Right hindlimb (tissue), 1 donor: ENCODE measurements at regions not wholly inside any gene's neighbourhood (a gene's known extent, or its start where the extent isn't known, plus 50 kb on each side); places are given as distances from the start of the nearest gene placed in this dataset.

Experiments used
- DNase-seq: peaks from one replicate; pipeline ENCODE4 v3.0.0-alpha.2; 2018

- DNase-seq, result no peak
Observed at GRCh38 chr15:47397655-47398054, 319.6 kb upstream of the SEMA6D start.

GRCh38 chr15:47398132-47398531 lies 319.2 kb upstream of the SEMA6D start:
- no peak for DNase-seq

GRCh38 chr15:47398594-47398993 lies 318.7 kb upstream of the SEMA6D start:
- no peak for DNase-seq

GRCh38 chr15:47399100-47399499 lies 318.2 kb upstream of the SEMA6D start:
- DNase-seq, result no peak

- no peak for DNase-seq
Observed at GRCh38 chr15:47400603-47401002, 316.7 kb upstream of the SEMA6D start.

- DNase-seq, result no peak
Observed at GRCh38 chr15:47401427-47401826, 315.9 kb upstream of the SEMA6D start.

GRCh38 chr15:47402829-47403228 lies 314.5 kb upstream of the SEMA6D start:
- no peak for DNase-seq

- DNase-seq, result no peak
Observed at GRCh38 chr15:47404877-47405276, 312.4 kb upstream of the SEMA6D start.

GRCh38 chr15:47405365-47406162 lies 311.7 kb upstream of the SEMA6D start:
- DNase-seq, result no peak

- DNase-seq, result no peak
Observed at GRCh38 chr15:47407692-47408091, 309.6 kb upstream of the SEMA6D start.

GRCh38 chr15:47409038-47409437 lies 308.3 kb upstream of the SEMA6D start:
- no peak for DNase-seq

- DNase-seq, result no peak
Observed at GRCh38 chr15:47409600-47409999, 307.7 kb upstream of the SEMA6D start.

- no peak for DNase-seq
Observed at GRCh38 chr15:47410247-47410646, 307.1 kb upstream of the SEMA6D start.

GRCh38 chr15:47411733-47412132 lies 305.6 kb upstream of the SEMA6D start:
- DNase-seq, result no peak

- peak; percentile 39 for DNase-seq
Observed at GRCh38 chr15:47412136-47412535, 305.2 kb upstream of the SEMA6D start.

- no peak for DNase-seq
Observed at GRCh38 chr15:47412802-47413201, 304.5 kb upstream of the SEMA6D start.

- no peak for DNase-seq
Observed at GRCh38 chr15:47414207-47414606, 303.1 kb upstream of the SEMA6D start.

- DNase-seq, result no peak
Observed at GRCh38 chr15:47415539-47415971, 301.8 kb upstream of the SEMA6D start.

- DNase-seq, result no peak
Observed at GRCh38 chr15:47422881-47423665, 294.2 kb upstream of the SEMA6D start.

GRCh38 chr15:47427463-47427862 lies 289.8 kb upstream of the SEMA6D start:
- DNase-seq, result no peak

GRCh38 chr15:47429376-47429775 lies 287.9 kb upstream of the SEMA6D start:
- DNase-seq, result no peak

- no peak for DNase-seq
Observed at GRCh38 chr15:47431501-47431900, 285.8 kb upstream of the SEMA6D start.

GRCh38 chr15:47432826-47433225 lies 284.5 kb upstream of the SEMA6D start:
- DNase-seq, result no peak

GRCh38 chr15:47434596-47434995 lies 282.7 kb upstream of the SEMA6D start:
- DNase-seq, result no peak
